GM18505 (cell line): ENCODE measurements at regions not wholly inside any gene's neighbourhood (a gene's known extent, or its start where the extent isn't known, plus 50 kb on each side); places are given as distances from the start of the nearest gene placed in this dataset.
"Not testable (repeated sequence)": the region's sequence is repeated elsewhere in the genome, so short reads cannot be mapped to it uniquely, and the experiment has no call there.

ENCODE experiments used
- ATAC-seq: cut with Tn5 transposase; IDR thresholded peaks from one replicate; pipeline ENCODE4 v1.9.1; 2021; ENCODE audit not compliant: unreplicated experiment
- POLR2A ChIP-seq: IDR thresholded peaks from 4 replicates; pipeline ENCODE4 v1.6.1; 2011; ENCODE audit warnings: borderline replicate concordance; ENCODE audit not compliant: insufficient read depth, insufficient read length; ENCODE audit errors: extremely low read depth

- TF ChIP-seq POLR2A, result no peak
- ATAC-seq, result no peak
Observed at GRCh38 chr14:34171431-34172172, 220.7 kb upstream of the EGLN3 start.

- no peak for ATAC-seq
- TF ChIP-seq POLR2A, result no peak
Observed at GRCh38 chr14:34170882-34171281, 220.0 kb upstream of the EGLN3 start.

DNA sequence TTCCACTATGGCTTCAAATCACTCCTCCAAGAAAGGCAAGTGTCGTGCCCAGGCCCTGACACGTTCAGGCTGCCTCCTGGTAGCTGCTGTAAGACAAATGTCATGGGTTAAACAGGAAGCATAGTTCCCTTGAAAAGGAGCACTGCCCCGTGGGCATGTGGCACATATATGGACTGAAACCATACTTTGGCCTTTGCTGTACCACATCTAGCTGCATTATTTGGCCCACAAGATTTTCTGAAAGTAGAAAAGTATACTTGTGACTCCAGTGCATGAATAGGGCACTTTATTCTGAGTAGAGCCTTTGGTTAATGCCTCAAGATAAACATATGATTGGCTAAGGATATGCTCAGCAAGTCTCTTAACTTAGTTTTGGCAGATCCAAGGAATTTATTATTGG lies 218.7 kb upstream of the EGLN3 start:
- ATAC-seq, result no peak
- TF ChIP-seq POLR2A, result no peak

GRCh38 chr14:34168656-34169055 lies 217.8 kb upstream of the EGLN3 start:
- no peak for ATAC-seq
- TF ChIP-seq POLR2A, result no peak

- no peak for TF ChIP-seq POLR2A
- no peak for ATAC-seq
Observed at GRCh38 chr14:34165847-34166350, 215.0 kb upstream of the EGLN3 start.

DNA sequence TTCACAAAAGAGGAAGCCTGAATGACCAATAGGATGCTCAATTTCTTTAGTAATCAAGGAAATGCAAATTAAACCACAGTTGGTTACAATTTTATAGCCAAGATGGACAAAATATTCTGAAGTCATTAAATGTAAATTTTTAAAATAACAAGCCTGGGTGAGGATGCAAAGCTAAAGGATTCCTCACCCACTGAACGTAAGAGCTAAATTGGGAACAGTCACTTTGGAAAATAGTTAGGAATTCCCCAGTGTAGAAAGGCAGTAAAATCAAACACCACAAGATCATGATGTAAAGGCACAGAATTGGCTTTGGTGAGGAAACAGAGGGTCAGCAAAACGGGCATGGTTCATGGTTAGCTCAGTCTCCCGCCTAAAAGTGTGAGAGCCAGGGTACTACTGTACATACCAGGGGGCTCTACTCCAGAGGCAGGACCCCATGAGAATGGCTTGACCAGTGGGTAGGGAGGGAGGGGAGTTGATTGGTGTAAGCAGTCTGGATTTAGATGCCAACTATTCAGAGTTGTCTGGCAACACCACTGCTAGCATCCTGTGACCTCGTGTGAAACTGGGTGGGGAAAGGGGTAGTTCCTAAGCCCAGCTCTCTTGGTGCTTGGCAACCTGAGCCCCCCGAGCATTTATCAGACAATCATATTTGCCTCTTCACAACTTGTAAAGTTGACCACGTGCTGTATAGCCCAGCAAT lies 213.4 kb upstream of the EGLN3 start:
- TF ChIP-seq POLR2A, result no peak
- no peak for ATAC-seq

GRCh38 chr14:34161351-34162082 lies 210.6 kb upstream of the EGLN3 start:
- no peak for ATAC-seq
- no peak for TF ChIP-seq POLR2A

GRCh38 chr14:34160619-34161018 lies 209.7 kb upstream of the EGLN3 start:
- ATAC-seq, result no peak
- TF ChIP-seq POLR2A, result no peak

DNA sequence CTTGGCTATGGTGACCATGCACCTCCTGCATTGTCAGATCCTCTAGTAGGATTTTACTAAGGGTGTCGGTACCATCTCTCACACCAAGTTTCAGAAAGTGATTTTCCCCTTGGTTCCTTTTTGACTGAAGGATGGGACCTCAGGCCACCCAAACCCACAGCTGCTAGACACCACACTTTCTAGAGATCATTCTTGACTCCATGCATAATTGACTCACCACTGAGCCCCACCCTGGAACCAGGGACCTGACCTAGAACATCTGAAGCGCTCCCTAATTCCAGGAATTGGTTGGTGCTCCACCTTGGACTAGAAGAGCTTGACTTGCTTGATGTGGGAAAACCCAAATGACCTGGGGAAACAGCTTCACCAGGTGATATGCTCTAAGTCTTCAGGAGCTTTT lies 206.8 kb upstream of the EGLN3 start:
- ATAC-seq, result no peak
- no peak for TF ChIP-seq POLR2A

GRCh38 chr14:34147461-34147860 lies 196.6 kb upstream of the EGLN3 start:
- no peak for ATAC-seq

GRCh38 chr14:34140127-34140526 lies 189.3 kb upstream of the EGLN3 start:
- not testable (repeated sequence) for ATAC-seq

More at GRCh38 chr14:34147461-34147860, 196.6 kb upstream of the EGLN3 start:
- no peak for TF ChIP-seq POLR2A

DNA sequence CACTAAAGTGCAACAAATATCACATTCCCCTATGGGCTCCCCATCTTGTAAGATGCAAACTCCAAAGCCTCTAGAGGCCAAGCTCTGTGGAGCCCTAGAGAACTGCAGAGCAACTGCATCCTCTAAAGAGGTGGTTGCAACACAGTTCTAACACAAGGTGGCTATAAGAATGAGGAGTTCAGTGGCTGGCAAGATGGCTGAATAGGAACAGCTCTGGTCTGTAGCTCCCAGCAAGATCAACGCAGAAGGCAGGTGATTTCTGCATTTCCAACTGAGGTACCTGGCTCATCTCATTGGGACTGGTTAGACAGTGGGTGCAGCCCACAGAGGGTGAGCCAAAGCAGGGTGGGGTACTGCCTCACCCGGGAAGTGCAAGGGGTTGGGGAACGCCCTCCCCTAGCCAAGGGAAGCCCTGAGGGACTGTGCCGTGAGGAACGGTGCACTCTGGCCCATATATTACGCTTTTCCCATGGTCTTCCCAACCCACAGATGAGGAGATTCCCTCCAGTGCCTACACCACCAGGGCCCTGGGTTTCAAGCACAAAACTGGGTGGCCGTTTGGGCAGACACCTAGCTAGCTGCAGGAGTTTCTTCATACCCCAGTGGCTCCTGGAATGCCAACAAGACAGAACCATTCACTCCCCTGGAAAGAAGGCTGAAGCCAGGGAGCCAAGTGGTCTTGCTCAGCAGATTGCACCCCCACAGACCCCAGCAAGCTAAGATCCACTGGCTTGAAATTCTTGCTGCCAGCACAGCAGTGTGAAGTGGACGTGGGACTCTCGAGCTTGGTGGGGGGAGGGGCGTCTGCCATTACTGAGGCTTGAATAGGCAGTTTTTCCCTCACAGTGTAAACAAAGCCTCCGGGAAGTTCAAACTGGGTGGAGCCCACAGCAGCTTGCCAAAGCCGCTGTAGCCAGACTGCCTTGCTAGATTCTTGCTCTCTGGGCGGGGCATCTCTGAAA lies 188.6 kb upstream of the EGLN3 start:
- ATAC-seq, result not testable (repeated sequence)

GRCh38 chr14:34138175-34138574 lies 187.3 kb upstream of the EGLN3 start:
- no peak for TF ChIP-seq POLR2A
- no peak for ATAC-seq
